Activated B cell treated with CpG ODN at 0.5 μM for 24 hours (primary cell): ENCODE measurements at regions not wholly inside any gene's neighbourhood (a gene's known extent, or its start where the extent isn't known, plus 50 kb on each side); places are given as distances from the start of the nearest gene placed in this dataset.
"Not testable (repeated sequence)": the region's sequence is repeated elsewhere in the genome, so short reads cannot be mapped to it uniquely, and the experiment has no call there.

ENCODE experiments used
- ATAC-seq: fragments of 200-7000 bp; cut with Tn5 transposase; one replicate; pipeline ENCODE4 v1.10.0; 2021; ENCODE audit warnings: low read depth, mild to moderate bottlenecking, moderate library complexity
- CTCF ChIA-PET: fragments of 350-600 bp; sonication (Branson Sonifier 250); formaldehyde crosslinking; loops from one replicate; lab custom pipeline; 2021; ENCODE audit warnings: antibody characterized with exemption; lab: Charles Lee
- POLR2A ChIA-PET: fragments of 350-600 bp; sonication (Branson Sonifier 250); formaldehyde crosslinking; loops from one replicate; lab custom pipeline; 2021; ENCODE audit warnings: antibody characterized with exemption; lab: Charles Lee
- DNase-seq: peaks from one replicate; pipeline ENCODE4 v3.0.0; 2022
- H3K27ac Mint-ChIP-seq: one replicate; pipeline ENCODE4 v1.8.0; 2020; ENCODE audit warnings: mixed read lengths
- H3K27me3 Mint-ChIP-seq: one replicate; pipeline ENCODE4 v1.8.0; 2021; ENCODE audit warnings: mixed read lengths
- H3K36me3 Mint-ChIP-seq: one replicate; pipeline ENCODE4 v1.8.0; 2021; ENCODE audit warnings: low read depth, mixed read lengths
- H3K4me1 Mint-ChIP-seq: one replicate; pipeline ENCODE4 v1.8.0; 2021; ENCODE audit warnings: mixed read lengths
- H3K4me3 Mint-ChIP-seq: one replicate; pipeline ENCODE4 v1.8.0; 2020; ENCODE audit warnings: mild to moderate bottlenecking, mixed read lengths
- H3K9me3 Mint-ChIP-seq: one replicate; pipeline ENCODE4 v1.8.0; 2020; ENCODE audit warnings: mixed read lengths
- CTCF ChIP-seq: fragments of 200-600 bp; IDR thresholded peaks from one replicate; pipeline ENCODE4 v1.8.0; 2022; ENCODE audit warnings: antibody characterized with exemption, mild to moderate bottlenecking
- intact Hi-C: fragments of 100-400 bp; cut with micrococcal nuclease; formaldehyde crosslinking; loops from one replicate; pipeline ENCODE4 v1.15.1; 2024

GRCh38 chr7:67663644-67664043, 667.0 kb downstream of the TYW1 start:
- ChIA-PET CTCF (no interaction called here), POLR2A (no interaction called here)
- no peaks in the 10 kb centered on the region for H3K27me3 Mint-ChIP-seq
- H3K9me3 Mint-ChIP-seq: peaks cover 5% of the 10 kb centered on the region
- TF ChIP-seq CTCF: no peak
- intact Hi-C loops: no loop called here
- no peak for ATAC-seq
- no peak for DNase-seq
- no peak overlapping the region for H3K4me3 Mint-ChIP-seq
- H3K4me1 Mint-ChIP-seq: no peaks in the 10 kb centered on the region
- H3K36me3 Mint-ChIP-seq: no peaks in the 10 kb centered on the region
- no peak overlapping the region for H3K27ac Mint-ChIP-seq

- ATAC-seq, H3K4me3 Mint-ChIP-seq, POLR2A ChIA-PET, H3K36me3 Mint-ChIP-seq, H3K27ac Mint-ChIP-seq, H3K4me1 Mint-ChIP-seq, DNase-seq, CTCF ChIA-PET, intact Hi-C loops, H3K27me3 Mint-ChIP-seq: not testable (repeated sequence)
- H3K9me3 Mint-ChIP-seq: peaks cover 11% of the 10 kb centered on the region
Observed at GRCh38 chr7:67666359-67666758, 669.7 kb downstream of the TYW1 start.

GRCh38 chr7:67671006-67671548, 674.4 kb downstream of the TYW1 start:
- no peak for DNase-seq
- intact Hi-C loops: no loop called here
- no peak for TF ChIP-seq CTCF
- ChIA-PET POLR2A (no interaction called here), CTCF (no interaction called here)
- Mint-ChIP-seq H3K27me3 (no peaks in the 10 kb centered on the region), H3K4me3 (no peak overlapping the region), H3K27ac (no peak overlapping the region), H3K36me3 (no peaks in the 10 kb centered on the region), H3K9me3 (peaks cover 20% of the 10 kb centered on the region), H3K4me1 (no peaks in the 10 kb centered on the region)
- ATAC-seq: no peak

GRCh38 chr7:67673861-67674260, 677.2 kb downstream of the TYW1 start:
- H3K36me3 Mint-ChIP-seq: no peaks in the 10 kb centered on the region
- intact Hi-C loops: no loop called here
- ATAC-seq: no peak
- H3K4me3 Mint-ChIP-seq: no peak overlapping the region
- DNase-seq: no peak
- no peaks in the 10 kb centered on the region for H3K27me3 Mint-ChIP-seq
- ChIA-PET CTCF (no interaction called here), POLR2A (no interaction called here)
- TF ChIP-seq CTCF: no peak
- H3K27ac Mint-ChIP-seq: no peak overlapping the region
- H3K4me1 Mint-ChIP-seq: no peaks in the 10 kb centered on the region
- H3K9me3 Mint-ChIP-seq: peaks cover 27% of the 10 kb centered on the region

- POLR2A ChIA-PET, H3K27me3 Mint-ChIP-seq, intact Hi-C loops, H3K4me1 Mint-ChIP-seq, ATAC-seq, CTCF ChIA-PET, H3K27ac Mint-ChIP-seq, DNase-seq, H3K36me3 Mint-ChIP-seq, H3K4me3 Mint-ChIP-seq: not testable (repeated sequence)
- peaks cover 22% of the 10 kb centered on the region for H3K9me3 Mint-ChIP-seq
Observed at GRCh38 chr7:67674862-67675261, 678.2 kb downstream of the TYW1 start.

GRCh38 chr7:67675971-67676370, 679.3 kb downstream of the TYW1 start:
- H3K27me3 Mint-ChIP-seq: no peaks in the 10 kb centered on the region
- intact Hi-C loops: no loop called here
- ATAC-seq (no peak), DNase-seq (no peak)
- H3K36me3 Mint-ChIP-seq: no peaks in the 10 kb centered on the region
- H3K4me3 Mint-ChIP-seq: no peak overlapping the region
- no peaks in the 10 kb centered on the region for H3K4me1 Mint-ChIP-seq
- H3K27ac Mint-ChIP-seq: no peak overlapping the region
- no peak for TF ChIP-seq CTCF
- ChIA-PET CTCF (no interaction called here), POLR2A (no interaction called here)
- peaks cover 22% of the 10 kb centered on the region for H3K9me3 Mint-ChIP-seq
